ENCODE measurements at regions not wholly inside any gene's neighbourhood (a gene's known extent, or its start where the extent isn't known, plus 50 kb on each side); places are given as distances from the start of the nearest gene placed in this dataset.

DNA sequence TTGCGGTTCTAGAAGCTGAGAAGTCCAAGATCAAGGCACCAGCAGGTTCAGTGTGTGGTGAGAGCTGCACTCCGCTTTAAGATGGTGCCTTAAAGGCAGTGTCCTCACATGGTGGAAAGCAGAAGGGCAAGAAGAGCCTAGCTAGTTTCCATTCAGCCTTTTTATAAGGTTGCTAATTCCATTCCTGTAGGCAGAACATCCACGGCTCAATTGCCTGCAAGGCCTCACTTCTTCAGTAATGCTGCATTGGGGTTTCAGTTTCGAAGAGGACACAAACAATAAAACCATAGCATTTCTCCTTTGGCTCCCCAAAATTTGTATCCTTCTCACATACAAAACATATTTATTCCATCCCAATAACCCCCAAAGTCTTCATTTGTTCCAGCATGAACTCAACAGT, 109.5 kb upstream of the KCND2 start:
- TF ChIP-seq POLR2A (IDR thresholded peaks at IDR 0.05) = no peak
- TF ChIP-seq, protein P1, sequence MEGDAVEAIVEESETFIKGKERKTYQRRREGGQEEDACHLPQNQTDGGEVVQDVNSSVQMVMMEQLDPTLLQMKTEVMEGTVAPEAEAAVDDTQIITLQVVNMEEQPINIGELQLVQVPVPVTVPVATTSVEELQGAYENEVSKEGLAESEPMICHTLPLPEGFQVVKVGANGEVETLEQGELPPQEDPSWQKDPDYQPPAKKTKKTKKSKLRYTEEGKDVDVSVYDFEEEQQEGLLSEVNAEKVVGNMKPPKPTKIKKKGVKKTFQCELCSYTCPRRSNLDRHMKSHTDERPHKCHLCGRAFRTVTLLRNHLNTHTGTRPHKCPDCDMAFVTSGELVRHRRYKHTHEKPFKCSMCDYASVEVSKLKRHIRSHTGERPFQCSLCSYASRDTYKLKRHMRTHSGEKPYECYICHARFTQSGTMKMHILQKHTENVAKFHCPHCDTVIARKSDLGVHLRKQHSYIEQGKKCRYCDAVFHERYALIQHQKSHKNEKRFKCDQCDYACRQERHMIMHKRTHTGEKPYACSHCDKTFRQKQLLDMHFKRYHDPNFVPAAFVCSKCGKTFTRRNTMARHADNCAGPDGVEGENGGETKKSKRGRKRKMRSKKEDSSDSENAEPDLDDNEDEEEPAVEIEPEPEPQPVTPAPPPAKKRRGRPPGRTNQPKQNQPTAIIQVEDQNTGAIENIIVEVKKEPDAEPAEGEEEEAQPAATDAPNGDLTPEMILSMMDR (IDR thresholded peaks at IDR 0.05) = no peak
- TF ChIP-seq POLR2AphosphoS5 (IDR thresholded peaks at IDR 0.05; ENCODE audit: insufficient read depth in 1 of 2, low read depth in 1 of 2) = no peak

Data from vagina (tissue), 2 donors.